ENCODE measurements at regions not wholly inside any gene's neighbourhood (a gene's known extent, or its start where the extent isn't known, plus 50 kb on each side); places are given as distances from the start of the nearest gene placed in this dataset.

DNA sequence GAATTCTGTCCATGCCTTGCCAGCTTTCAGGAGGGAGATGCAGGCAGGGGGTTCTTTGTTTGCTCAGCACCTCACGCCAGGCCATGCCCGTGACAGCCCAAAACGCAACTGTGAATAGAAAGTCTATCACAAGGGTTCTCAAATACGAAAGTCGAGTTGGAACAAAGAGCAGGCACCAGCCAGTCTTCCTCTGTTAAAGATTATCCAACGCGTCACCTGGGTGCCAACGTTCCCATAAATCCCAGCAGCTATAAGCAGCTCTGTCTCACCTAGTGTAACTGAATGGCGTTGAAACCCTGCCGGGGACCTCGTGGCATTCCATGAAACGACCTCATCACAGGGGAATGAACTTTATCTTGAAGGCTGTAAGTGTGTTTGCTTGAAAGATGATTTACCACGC is 84.8 kb upstream of the GATA6 start:
- no peaks in the 10 kb centered on the region for H3K9me3 Mint-ChIP-seq (ENCODE audit: unreplicated experiment)
- peaks cover 10% of the 10 kb centered on the region for H3K4me1 Mint-ChIP-seq (ENCODE audit: unreplicated experiment)
- no peak for DNase-seq (ENCODE audit: low spot score)
- H3K27ac Mint-ChIP-seq (ENCODE audit: unreplicated experiment): no peak overlapping the region
- no peak for TF ChIP-seq CTCF (IDR thresholded peaks at IDR 0.05; ENCODE audit: unreplicated experiment)
- no peaks in the 10 kb centered on the region for H3K36me3 Mint-ChIP-seq (ENCODE audit: low read depth, unreplicated experiment)
- no peak overlapping the region for H3K4me3 Mint-ChIP-seq (ENCODE audit: unreplicated experiment)
- no peaks in the 10 kb centered on the region for H3K27me3 Mint-ChIP-seq (ENCODE audit: unreplicated experiment)

GRCh38 chr18:22086973-22087372 is 82.4 kb upstream of the GATA6 start:
- no peaks in the 10 kb centered on the region for H3K9me3 Mint-ChIP-seq (ENCODE audit: unreplicated experiment)
- H3K4me1 Mint-ChIP-seq (ENCODE audit: unreplicated experiment): peaks cover 10% of the 10 kb centered on the region
- no peak overlapping the region for H3K4me3 Mint-ChIP-seq (ENCODE audit: unreplicated experiment)
- no peaks in the 10 kb centered on the region for H3K27me3 Mint-ChIP-seq (ENCODE audit: unreplicated experiment)
- H3K27ac Mint-ChIP-seq (ENCODE audit: unreplicated experiment): no peak overlapping the region
- no peak for TF ChIP-seq CTCF (IDR thresholded peaks at IDR 0.05; ENCODE audit: unreplicated experiment)
- H3K36me3 Mint-ChIP-seq (ENCODE audit: low read depth, unreplicated experiment): no peaks in the 10 kb centered on the region
- no peak for DNase-seq (ENCODE audit: low spot score)

- Mint-ChIP-seq H3K9me3 (ENCODE audit: unreplicated experiment) (no peaks in the 10 kb centered on the region), H3K4me1 (ENCODE audit: unreplicated experiment) (peaks cover 10% of the 10 kb centered on the region), H3K27ac (ENCODE audit: unreplicated experiment) (no peak overlapping the region), H3K36me3 (ENCODE audit: low read depth, unreplicated experiment) (no peaks in the 10 kb centered on the region), H3K4me3 (ENCODE audit: unreplicated experiment) (no peak overlapping the region), H3K27me3 (ENCODE audit: unreplicated experiment) (no peaks in the 10 kb centered on the region)
- DNase-seq (ENCODE audit: low spot score): no peak
- TF ChIP-seq CTCF (IDR thresholded peaks at IDR 0.05; ENCODE audit: unreplicated experiment): no peak
Observed at GRCh38 chr18:22088029-22088428, 81.4 kb upstream of the GATA6 start.

- no peak for TF ChIP-seq CTCF (IDR thresholded peaks at IDR 0.05; ENCODE audit: unreplicated experiment)
- Mint-ChIP-seq H3K27ac (ENCODE audit: unreplicated experiment) (no peak overlapping the region), H3K36me3 (ENCODE audit: low read depth, unreplicated experiment) (no peaks in the 10 kb centered on the region), H3K9me3 (ENCODE audit: unreplicated experiment) (no peaks in the 10 kb centered on the region), H3K27me3 (ENCODE audit: unreplicated experiment) (no peaks in the 10 kb centered on the region), H3K4me3 (ENCODE audit: unreplicated experiment) (no peak overlapping the region), H3K4me1 (ENCODE audit: unreplicated experiment) (peaks cover 15% of the 10 kb centered on the region)
- no peak for DNase-seq (ENCODE audit: low spot score)
Observed at GRCh38 chr18:22088996-22089640, 80.3 kb upstream of the GATA6 start.

DNA sequence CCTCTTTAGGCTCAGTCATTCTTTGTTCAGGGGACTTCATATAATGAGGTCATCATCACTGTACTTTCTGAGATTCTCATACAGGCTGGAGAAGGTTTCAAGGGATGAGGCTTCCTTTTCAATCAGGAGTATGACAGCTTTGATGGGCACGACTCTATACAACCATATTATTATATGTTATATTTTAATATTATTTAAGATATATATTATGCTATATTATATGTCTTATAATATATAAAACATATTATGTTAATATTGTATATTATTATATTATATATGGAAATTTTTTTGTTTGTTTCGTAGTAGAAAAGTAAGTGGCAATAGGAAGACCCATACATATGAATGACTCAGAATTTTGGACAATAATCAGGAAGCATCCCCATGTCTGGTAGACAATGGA is 78.0 kb upstream of the GATA6 start:
- Mint-ChIP-seq H3K36me3 (ENCODE audit: low read depth, unreplicated experiment) (no peaks in the 10 kb centered on the region), H3K27me3 (ENCODE audit: unreplicated experiment) (no peaks in the 10 kb centered on the region), H3K4me1 (ENCODE audit: unreplicated experiment) (peaks cover 29% of the 10 kb centered on the region), H3K27ac (ENCODE audit: unreplicated experiment) (no peak overlapping the region), H3K4me3 (ENCODE audit: unreplicated experiment) (no peak overlapping the region), H3K9me3 (ENCODE audit: unreplicated experiment) (no peaks in the 10 kb centered on the region)
- TF ChIP-seq CTCF (IDR thresholded peaks at IDR 0.05; ENCODE audit: unreplicated experiment): no peak
- DNase-seq (ENCODE audit: low spot score): no peak
